Esophagus squamous epithelium (tissue), 4 donors: ENCODE measurements at regions not wholly inside any gene's neighbourhood (a gene's known extent, or its start where the extent isn't known, plus 50 kb on each side); places are given as distances from the start of the nearest gene placed in this dataset.

Experiments
- CTCF ChIP-seq, 6 experiments: fragments of 450-650 bp in 4 of 6; fragments of 200-600 bp in 2 of 6; sonication (generic) in 2 of 6; IDR thresholded peaks; one replicate each; pipeline ENCODE4 v1.5.1; 2016 to 2019; ENCODE audit warnings: antibody characterized with exemption in 6 of 6, mild to moderate bottlenecking in 4 of 6, moderate library complexity in 4 of 6
- POLR2A ChIP-seq, 4 donors: fragments of 450-650 bp; IDR thresholded peaks; one replicate each; pipeline ENCODE4 v1.6.1; 2017; ENCODE audit warnings: antibody characterized with exemption in 4 of 4, mild to moderate bottlenecking in 4 of 4, moderate library complexity in 3 of 4

GRCh38 chr18:43578211-43578610 lies 300.9 kb upstream of the SYT4 start:
- TF ChIP-seq POLR2A (IDR thresholded peaks at IDR 0.05) (no peak), CTCF (IDR thresholded peaks at IDR 0.05) (no peak)
